ENCODE measurements at regions not wholly inside any gene's neighbourhood (a gene's known extent, or its start where the extent isn't known, plus 50 kb on each side); places are given as distances from the start of the nearest gene placed in this dataset.

GRCh38 chr7:17552373-17552772 is 253.9 kb downstream of the AHR start:
- intact Hi-C loops (cut with DNase I; ENCODE audit: low total_unique reads), result no loop called here
- Histone ChIP-seq H3K27ac (no peak overlapping the region), H3K9me3 (no peaks in the 10 kb centered on the region), H3K27me3 (no peaks in the 10 kb centered on the region), H3K4me3 (no peak overlapping the region), H3K36me3 (no peaks in the 10 kb centered on the region), H3K4me1 (peaks cover 0 to 6% of the 10 kb centered on the region in 2 donors)
- DNase-seq, result no peak
- TF ChIP-seq POLR2A (IDR thresholded peaks at IDR 0.05), result no peak
- no peak for TF ChIP-seq CTCF (IDR thresholded peaks at IDR 0.05)

GRCh38 chr7:17552952-17553351 is 254.5 kb downstream of the AHR start:
- H3K4me3 ChIP-seq, result no peak overlapping the region
- H3K27ac ChIP-seq, result no peak overlapping the region

GRCh38 chr7:17554341-17555015 is 256.0 kb downstream of the AHR start:
- H3K36me3 ChIP-seq, result no peaks in the 10 kb centered on the region
- TF ChIP-seq CTCF (IDR thresholded peaks at IDR 0.05) (no peak), POLR2A (IDR thresholded peaks at IDR 0.05) (no peak)
- intact Hi-C loops (cut with DNase I; ENCODE audit: low total_unique reads), result no loop called here
- H3K4me3 ChIP-seq, result no peak overlapping the region
- H3K9me3 ChIP-seq, result no peaks in the 10 kb centered on the region
- peak overlapping the region in 1 of 2 donors; percentile 14 for H3K27ac ChIP-seq
- H3K27me3 ChIP-seq, result no peaks in the 10 kb centered on the region
- DNase-seq, result no peak
- peaks cover 0 to 14% of the 10 kb centered on the region in 2 donors for H3K4me1 ChIP-seq

More at GRCh38 chr7:17552952-17553351, 254.5 kb downstream of the AHR start:
- Histone ChIP-seq H3K27me3 (no peaks in the 10 kb centered on the region), H3K9me3 (no peaks in the 10 kb centered on the region), H3K4me1 (peaks cover 0 to 12% of the 10 kb centered on the region in 2 donors), H3K36me3 (no peaks in the 10 kb centered on the region)
- intact Hi-C loops (cut with DNase I; ENCODE audit: low total_unique reads), result no loop called here
- no peak for DNase-seq
- TF ChIP-seq POLR2A (IDR thresholded peaks at IDR 0.05) (no peak), CTCF (IDR thresholded peaks at IDR 0.05) (no peak)

- peak; percentile 27 to 51 for DNase-seq
- Histone ChIP-seq H3K9me3 (no peaks in the 10 kb centered on the region), H3K27ac (peak overlapping the region; percentile 38 to 54), H3K4me3 (no peak overlapping the region), H3K36me3 (no peaks in the 10 kb centered on the region), H3K4me1 (peaks cover 0 to 14% of the 10 kb centered on the region in 2 donors), H3K27me3 (no peaks in the 10 kb centered on the region)
- intact Hi-C loops (cut with DNase I; ENCODE audit: low total_unique reads), result no loop called here
- TF ChIP-seq CTCF (IDR thresholded peaks at IDR 0.05) (no peak), POLR2A (IDR thresholded peaks at IDR 0.05) (no peak)
These were observed 257.9 kb downstream of the AHR start for GRCh38 chr7:17556247-17556956.

- Histone ChIP-seq H3K4me1 (peaks cover 0 to 14% of the 10 kb centered on the region in 2 donors), H3K27ac (peak overlapping the region; percentile 38 to 54), H3K9me3 (no peaks in the 10 kb centered on the region), H3K27me3 (no peaks in the 10 kb centered on the region), H3K36me3 (no peaks in the 10 kb centered on the region), H3K4me3 (no peak overlapping the region)
- intact Hi-C loops (cut with DNase I; ENCODE audit: low total_unique reads), result no loop called here
- no peak for DNase-seq
- no peak for TF ChIP-seq CTCF (IDR thresholded peaks at IDR 0.05)
- no peak for TF ChIP-seq POLR2A (IDR thresholded peaks at IDR 0.05)
These were observed 258.8 kb downstream of the AHR start for GRCh38 chr7:17557251-17557671.
